RWPE2 (cell line): ENCODE measurements at regions not wholly inside any gene's neighbourhood (a gene's known extent, or its start where the extent isn't known, plus 50 kb on each side); places are given as distances from the start of the nearest gene placed in this dataset.

Experiments
- ATAC-seq: fragments of 200-7000 bp; cut with Tn5 transposase; 3 replicates; pipeline ENCODE4 v1.9.1; 2021; ENCODE audit warnings: low read depth
- DNase-seq: peaks from one replicate; pipeline ENCODE4 v3.0.0-alpha.2; 2020; ENCODE audit warnings: low spot score
- H3K27ac ChIP-seq: fragments of 450-650 bp; 2 replicates; pipeline ENCODE4 v1.5.1; 2017; ENCODE audit warnings: mild to moderate bottlenecking; ENCODE audit not compliant: poor library complexity, severe bottlenecking
- H3K27me3 ChIP-seq: fragments of 250-450 bp; sonication (Bioruptor Pico); 2 replicates; pipeline ENCODE4 v1.5.1; 2021; ENCODE audit warnings: mild to moderate bottlenecking, moderate library complexity; ENCODE audit not compliant: insufficient read depth, poor library complexity, severe bottlenecking
- H3K36me3 ChIP-seq: fragments of 250-450 bp; sonication (Bioruptor Pico); 2 replicates; pipeline ENCODE4 v1.5.1; 2020; ENCODE audit warnings: low read depth, mild to moderate bottlenecking, moderate library complexity
- H3K4me1 ChIP-seq: fragments of 250-450 bp; sonication (Bioruptor Pico); 2 replicates; pipeline ENCODE4 v1.5.1; 2021; ENCODE audit warnings: mild to moderate bottlenecking, moderate library complexity; ENCODE audit not compliant: insufficient read depth, poor library complexity, severe bottlenecking
- H3K4me3 ChIP-seq: fragments of 250-450 bp; sonication (Bioruptor Pico); 2 replicates; pipeline ENCODE4 v1.5.1; 2021; ENCODE audit warnings: mild to moderate bottlenecking, moderate library complexity; ENCODE audit not compliant: severe bottlenecking
- H3K9me3 ChIP-seq: fragments of 250-450 bp; sonication (Bioruptor Pico); 2 replicates; pipeline ENCODE4 v1.5.1; 2021; ENCODE audit warnings: mild to moderate bottlenecking, moderate library complexity; ENCODE audit not compliant: severe bottlenecking
- CTCF ChIP-seq: fragments of 450-650 bp; IDR thresholded peaks from one replicate; pipeline ENCODE4 v1.5.1; 2017; ENCODE audit warnings: mild to moderate bottlenecking, moderate library complexity; ENCODE audit not compliant: poor library complexity, severe bottlenecking

DNA sequence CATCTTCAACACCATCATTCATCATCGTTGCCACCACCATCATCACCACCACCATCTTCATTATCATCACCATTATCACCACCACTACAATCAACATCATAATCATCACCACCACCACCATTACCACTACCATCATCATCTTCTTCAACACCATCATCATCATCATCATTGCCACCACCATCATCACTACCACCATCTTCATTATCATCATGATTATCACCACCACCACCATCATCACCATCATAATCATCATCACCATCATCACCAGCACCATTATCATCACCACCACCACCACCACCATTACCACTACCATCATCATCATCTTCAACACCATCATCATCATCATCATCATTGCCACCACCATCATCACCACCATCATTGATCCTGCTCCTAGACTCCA, 112.7 kb downstream of the OAT start:
- no peaks in the 10 kb centered on the region for H3K9me3 ChIP-seq
- no peak overlapping the region for H3K4me3 ChIP-seq
- no peak for TF ChIP-seq CTCF
- no peaks in the 10 kb centered on the region for H3K27me3 ChIP-seq
- no peak for ATAC-seq
- no peaks in the 10 kb centered on the region for H3K36me3 ChIP-seq
- H3K4me1 ChIP-seq, result no peaks in the 10 kb centered on the region
- no peak overlapping the region for H3K27ac ChIP-seq
- no peak for DNase-seq

- DNase-seq (no peak), ATAC-seq (no peak)
- TF ChIP-seq CTCF, result no peak
- H3K9me3 ChIP-seq, result no peaks in the 10 kb centered on the region
- no peak overlapping the region for H3K27ac ChIP-seq
- H3K27me3 ChIP-seq, result no peaks in the 10 kb centered on the region
- no peaks in the 10 kb centered on the region for H3K36me3 ChIP-seq
- no peaks in the 10 kb centered on the region for H3K4me1 ChIP-seq
- H3K4me3 ChIP-seq, result no peak overlapping the region
Measured at GRCh38 chr10:124305131-124305530, 113.6 kb downstream of the OAT start.

DNA sequence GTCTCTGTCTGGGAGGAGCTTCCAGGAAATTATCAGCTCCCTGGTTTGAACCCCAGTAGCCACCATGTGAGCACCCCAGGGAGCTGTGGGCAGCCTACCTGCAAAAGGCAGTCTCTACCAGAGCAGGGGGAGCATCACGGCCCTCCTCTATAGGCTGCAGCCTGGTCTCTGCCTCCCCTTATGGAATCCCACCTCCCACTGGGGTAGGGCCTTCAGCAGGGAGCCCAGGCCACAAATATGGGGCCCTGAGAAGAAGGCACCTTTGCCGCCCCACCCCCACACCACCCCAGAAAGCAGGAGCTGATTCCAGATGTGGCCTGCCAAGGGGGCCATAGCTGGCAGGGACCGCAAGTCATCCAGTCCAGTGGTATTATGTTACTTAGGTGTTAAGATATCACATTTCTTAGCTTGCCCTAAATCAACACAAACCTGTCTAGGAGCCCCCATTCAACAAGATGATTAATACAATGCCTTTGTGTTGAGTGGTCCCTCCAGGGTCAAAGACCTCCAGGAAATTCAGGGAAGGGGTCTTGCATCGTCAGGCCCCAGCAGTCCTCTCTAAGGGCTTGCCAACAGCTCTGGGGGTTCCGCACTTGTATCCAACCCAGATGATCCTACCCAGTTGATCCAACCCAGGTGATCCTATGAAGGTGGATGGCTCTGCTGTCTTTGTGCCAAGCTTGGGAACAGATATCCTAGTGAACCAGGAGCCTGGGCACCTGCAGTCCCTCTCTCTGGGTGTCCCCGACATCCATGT, 114.9 kb downstream of the OAT start:
- no peak for TF ChIP-seq CTCF
- Histone ChIP-seq H3K9me3 (no peaks in the 10 kb centered on the region), H3K4me1 (no peaks in the 10 kb centered on the region), H3K27me3 (no peaks in the 10 kb centered on the region), H3K4me3 (no peak overlapping the region), H3K36me3 (no peaks in the 10 kb centered on the region), H3K27ac (no peak overlapping the region)
- ATAC-seq (no peak), DNase-seq (no peak)

GRCh38 chr10:124302951-124303505, 115.7 kb downstream of the OAT start:
- DNase-seq (no peak), ATAC-seq (no peak)
- no peaks in the 10 kb centered on the region for H3K27me3 ChIP-seq
- H3K36me3 ChIP-seq, result no peaks in the 10 kb centered on the region
- H3K9me3 ChIP-seq, result no peaks in the 10 kb centered on the region
- no peak for TF ChIP-seq CTCF
- no peaks in the 10 kb centered on the region for H3K4me1 ChIP-seq
- H3K27ac ChIP-seq, result no peak overlapping the region
- H3K4me3 ChIP-seq, result no peak overlapping the region

DNA sequence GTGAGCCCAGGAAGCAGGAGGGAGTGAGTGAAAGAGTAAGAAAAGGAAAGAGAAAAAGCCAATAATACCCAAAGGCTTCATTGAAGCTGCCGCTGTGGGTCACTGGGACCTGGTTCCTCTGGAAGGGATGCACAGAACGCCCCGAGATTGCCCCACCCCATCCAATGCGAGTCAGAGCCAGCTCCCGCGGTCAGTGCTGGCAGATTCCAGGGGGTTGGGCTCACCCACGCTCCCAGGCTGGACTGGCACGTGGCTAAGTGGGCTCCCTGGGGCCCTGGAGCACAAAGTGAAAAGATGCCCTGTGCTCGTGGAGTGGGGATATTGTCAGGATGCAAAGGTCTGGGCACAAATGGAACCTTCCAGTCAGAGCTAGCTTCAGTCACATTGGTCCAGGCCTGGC, 117.0 kb downstream of the OAT start:
- TF ChIP-seq CTCF, result no peak
- no peaks in the 10 kb centered on the region for H3K27me3 ChIP-seq
- H3K27ac ChIP-seq, result no peak overlapping the region
- no peak overlapping the region for H3K4me3 ChIP-seq
- H3K36me3 ChIP-seq, result no peaks in the 10 kb centered on the region
- no peaks in the 10 kb centered on the region for H3K9me3 ChIP-seq
- H3K4me1 ChIP-seq, result no peaks in the 10 kb centered on the region
- ATAC-seq, result peak; percentile 54; the same call in 1 of the 3 replicates
- DNase-seq, result no peak
